HG03066 (cell line): ENCODE measurements at regions not wholly inside any gene's neighbourhood (a gene's known extent, or its start where the extent isn't known, plus 50 kb on each side); places are given as distances from the start of the nearest gene placed in this dataset.
A peak's percentile ranks its signal among the peaks of the same experiment; 100 is the strongest.

Experiments
- ATAC-seq: cut with Tn5 transposase; IDR thresholded peaks from one replicate; pipeline ENCODE4 v1.9.1; 2021; ENCODE audit warnings: low read depth; ENCODE audit not compliant: unreplicated experiment

DNA sequence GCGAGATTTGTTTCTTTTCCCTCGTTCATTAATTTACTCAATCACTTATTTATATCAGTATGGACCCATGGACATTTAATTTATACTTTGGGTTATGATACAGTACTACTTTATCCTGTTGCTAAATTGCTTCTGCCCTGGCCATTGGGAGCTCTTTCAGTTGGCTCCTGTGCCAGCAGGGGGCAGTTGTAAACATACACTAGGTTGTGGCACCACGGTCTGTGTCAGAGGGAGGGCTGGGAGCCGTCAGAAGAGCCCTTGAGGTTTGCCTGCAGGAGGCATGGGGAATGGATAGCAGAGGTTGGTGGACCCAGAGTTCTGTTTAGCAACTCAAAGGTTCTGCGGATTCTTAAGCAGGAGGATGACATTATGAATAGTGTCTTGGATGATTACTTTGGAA is 94.3 kb downstream of the ERCC5 start:
- ATAC-seq: no peak

DNA sequence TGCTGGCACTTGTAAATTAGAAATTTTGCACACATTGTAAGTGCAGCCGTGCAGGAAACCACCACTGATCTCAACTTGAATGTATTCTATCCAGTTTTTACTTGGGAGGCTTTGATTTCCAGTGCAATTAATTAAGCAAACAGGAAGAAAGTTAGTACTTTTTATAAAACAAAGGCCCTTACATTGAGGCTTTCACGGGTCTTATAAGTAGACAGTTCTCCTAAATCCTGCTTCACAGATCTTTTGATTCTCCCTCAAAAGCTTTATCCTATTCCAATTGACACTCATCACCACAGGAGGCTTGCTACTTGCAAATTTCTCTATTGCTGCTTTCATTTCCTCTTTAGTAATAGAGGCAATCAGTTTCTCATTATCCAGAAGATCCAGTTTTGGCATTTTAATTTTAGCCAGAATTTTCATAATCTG is 90.1 kb downstream of the ERCC5 start:
- ATAC-seq: peak; percentile 53

DNA sequence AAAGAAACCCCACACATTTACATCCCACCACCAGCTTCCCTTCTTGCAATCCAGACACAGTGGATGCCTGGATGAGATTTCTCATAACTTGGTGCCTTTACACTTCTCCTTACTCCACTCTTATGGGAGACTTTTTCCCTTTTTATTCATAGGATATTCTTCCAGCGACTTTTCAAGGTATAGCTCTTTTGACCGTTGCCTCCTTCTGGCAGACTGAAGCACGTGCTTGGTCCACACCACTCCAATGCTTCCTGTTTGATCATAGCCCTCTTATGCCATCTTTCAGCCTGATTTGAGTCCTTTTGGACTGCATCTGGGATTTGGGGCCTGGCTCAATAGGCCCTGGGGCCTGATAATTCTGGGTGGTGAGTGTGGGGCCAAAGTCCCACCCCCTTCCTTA is 87.7 kb downstream of the ERCC5 start:
- no peak for ATAC-seq

DNA sequence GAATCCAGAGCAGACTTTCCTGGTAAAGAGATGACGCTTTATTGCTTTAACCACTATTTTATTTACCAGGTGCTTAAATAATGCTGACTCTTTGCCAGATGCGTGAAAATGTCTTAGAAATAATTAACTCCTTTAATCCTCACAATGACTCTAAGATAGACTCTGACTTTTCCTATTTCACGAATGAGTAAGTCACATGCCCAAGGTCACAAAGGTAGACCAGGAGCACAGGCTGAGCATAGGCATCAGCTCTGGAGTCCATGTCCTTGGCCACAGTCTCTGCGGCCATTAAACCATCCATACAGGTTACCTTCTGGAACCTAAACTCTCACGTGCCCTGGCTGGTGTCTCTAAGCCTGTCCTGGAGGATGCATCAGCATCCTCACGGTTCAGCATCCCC is 87.3 kb downstream of the ERCC5 start:
- no peak for ATAC-seq

DNA sequence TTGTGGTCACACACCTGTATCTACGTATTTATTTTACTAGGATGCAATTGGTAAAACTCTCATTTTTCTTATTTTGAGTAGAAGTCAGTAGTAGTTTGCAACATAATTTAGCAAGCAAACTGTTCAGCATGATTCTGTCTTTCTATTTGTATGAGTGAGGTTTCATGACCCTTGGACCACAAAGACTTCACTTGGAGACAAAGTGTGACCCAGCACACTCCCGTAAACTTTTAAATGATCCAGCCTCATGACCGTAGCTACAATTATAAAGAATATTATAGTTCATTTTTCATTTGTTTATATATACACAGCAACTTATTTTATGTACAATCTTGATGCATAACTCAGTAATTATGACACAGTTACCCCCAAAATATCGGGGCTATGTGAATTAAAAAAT is 86.5 kb downstream of the ERCC5 start:
- ATAC-seq: no peak

DNA sequence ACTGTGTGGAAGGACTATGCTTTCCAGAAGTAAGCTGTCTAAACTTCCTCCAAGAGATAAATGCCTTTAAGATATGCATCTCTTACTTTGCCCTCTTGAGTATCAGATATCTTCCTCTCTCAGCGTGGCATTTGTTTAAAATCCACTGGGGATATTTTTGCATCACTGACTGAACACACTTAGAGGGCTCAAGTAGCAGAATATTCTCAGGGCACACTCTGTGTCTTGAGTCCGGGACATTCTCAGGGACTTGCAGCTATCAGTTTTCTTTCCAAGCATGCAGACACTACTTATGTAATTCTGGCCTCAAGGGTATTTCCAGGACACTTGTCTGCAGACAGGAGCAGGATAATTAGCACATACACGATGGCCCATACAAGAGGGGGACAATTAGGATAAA is 84.7 kb downstream of the ERCC5 start:
- no peak for ATAC-seq

DNA sequence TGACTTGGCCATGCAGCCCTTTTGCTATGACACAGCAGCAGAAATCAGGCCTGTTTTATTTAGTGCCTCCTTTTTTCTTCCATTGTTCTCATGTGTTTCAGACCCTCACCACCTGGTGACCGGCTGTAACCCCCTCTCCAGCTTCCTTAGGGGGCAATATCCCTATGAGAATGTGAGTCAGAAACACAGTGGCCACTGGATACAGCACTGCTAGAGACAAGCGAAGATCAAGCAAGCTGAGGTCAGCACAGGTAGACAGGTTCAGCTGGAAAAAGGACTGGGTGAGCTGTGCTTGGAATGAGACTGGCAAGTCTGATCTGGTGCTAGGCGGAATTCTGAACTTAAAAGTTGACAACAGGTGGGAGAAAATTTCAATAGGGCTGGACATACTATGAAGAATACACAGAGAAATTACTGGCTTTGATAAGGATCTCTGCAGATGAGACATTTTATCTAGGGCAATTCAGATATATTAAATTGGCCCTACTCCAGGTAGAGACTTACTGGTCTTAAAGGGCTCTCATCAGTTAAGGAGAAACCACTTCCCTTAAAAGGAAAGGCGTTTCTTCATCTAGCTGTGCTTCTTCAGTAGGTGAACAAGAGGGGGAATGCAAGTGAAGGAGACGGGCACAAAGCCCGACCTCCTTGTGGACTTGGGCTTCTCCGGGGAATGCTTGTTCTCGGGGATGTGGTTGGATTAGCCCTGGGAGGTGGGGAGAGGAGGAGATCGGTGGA is 83.3 kb downstream of the ERCC5 start:
- no peak for ATAC-seq
